Gastrocnemius medialis (tissue), 4 donors: ENCODE measurements at regions not wholly inside any gene's neighbourhood (a gene's known extent, or its start where the extent isn't known, plus 50 kb on each side); places are given as distances from the start of the nearest gene placed in this dataset.

Experiments used
- POLR2A ChIP-seq, 2 donors: fragments of 450-650 bp; IDR thresholded peaks; one replicate each; pipeline ENCODE4 v1.6.1; 2017; ENCODE audit warnings: antibody characterized with exemption in 2 of 2, mild to moderate bottlenecking in 2 of 2, moderate library complexity in 2 of 2
- TF ChIP-seq, protein P1 (sequence below), 5 experiments: fragments of 450-650 bp in 3 of 5; fragments of 200-600 bp in 2 of 5; sonication (generic) in 2 of 5; IDR thresholded peaks in 4 of 5; conservative IDR thresholded peaks in 1 of 5; 1 replicate in 4 of 5; 2 replicates in 1 of 5; pipeline ENCODE4 v1.5.1; 2016 to 2019; ENCODE audit warnings: antibody characterized with exemption in 5 of 5, mild to moderate bottlenecking in 3 of 5, moderate library complexity in 3 of 5

DNA sequence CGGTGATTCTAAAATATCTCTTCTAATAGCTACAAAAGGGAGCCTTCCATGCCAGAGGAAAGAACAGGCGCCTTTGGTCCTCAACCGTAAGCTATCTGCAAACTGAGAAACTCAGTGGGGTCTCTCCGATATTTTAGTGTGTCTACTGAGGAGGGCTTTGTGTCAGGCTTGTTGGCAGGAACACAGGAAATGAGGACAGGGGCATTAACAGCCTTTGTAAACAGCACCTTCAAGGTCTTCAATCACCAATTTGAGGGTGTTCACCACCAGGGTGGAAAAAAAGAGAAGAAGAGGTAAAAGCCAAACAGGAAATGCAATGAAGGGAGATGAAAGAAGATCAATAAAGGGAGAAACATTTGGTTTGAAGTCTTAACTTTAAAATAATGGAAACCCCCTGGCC, 580.1 kb upstream of the SALL1 start:
- TF ChIP-seq, protein P1, sequence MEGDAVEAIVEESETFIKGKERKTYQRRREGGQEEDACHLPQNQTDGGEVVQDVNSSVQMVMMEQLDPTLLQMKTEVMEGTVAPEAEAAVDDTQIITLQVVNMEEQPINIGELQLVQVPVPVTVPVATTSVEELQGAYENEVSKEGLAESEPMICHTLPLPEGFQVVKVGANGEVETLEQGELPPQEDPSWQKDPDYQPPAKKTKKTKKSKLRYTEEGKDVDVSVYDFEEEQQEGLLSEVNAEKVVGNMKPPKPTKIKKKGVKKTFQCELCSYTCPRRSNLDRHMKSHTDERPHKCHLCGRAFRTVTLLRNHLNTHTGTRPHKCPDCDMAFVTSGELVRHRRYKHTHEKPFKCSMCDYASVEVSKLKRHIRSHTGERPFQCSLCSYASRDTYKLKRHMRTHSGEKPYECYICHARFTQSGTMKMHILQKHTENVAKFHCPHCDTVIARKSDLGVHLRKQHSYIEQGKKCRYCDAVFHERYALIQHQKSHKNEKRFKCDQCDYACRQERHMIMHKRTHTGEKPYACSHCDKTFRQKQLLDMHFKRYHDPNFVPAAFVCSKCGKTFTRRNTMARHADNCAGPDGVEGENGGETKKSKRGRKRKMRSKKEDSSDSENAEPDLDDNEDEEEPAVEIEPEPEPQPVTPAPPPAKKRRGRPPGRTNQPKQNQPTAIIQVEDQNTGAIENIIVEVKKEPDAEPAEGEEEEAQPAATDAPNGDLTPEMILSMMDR (IDR thresholded peaks at IDR 0.05 in 4 of 5, conservative IDR thresholded peaks at IDR 0.05 in 1 of 5): no peak
- no peak for TF ChIP-seq POLR2A (IDR thresholded peaks at IDR 0.05)
